Tibial artery (tissue), 4 donors: ENCODE measurements at regions not wholly inside any gene's neighbourhood (a gene's known extent, or its start where the extent isn't known, plus 50 kb on each side); places are given as distances from the start of the nearest gene placed in this dataset.

Experiments used
- DNase-seq, 2 donors: peaks; one replicate each; pipeline ENCODE4 v3.0.0-alpha.2; 2019
- H3K27ac ChIP-seq, 2 donors: fragments of 200-600 bp; sonication (generic) in 1 of 2; 1 replicate in 1 of 2; 2 replicates in 1 of 2; pipeline ENCODE4 v1.5.1; 2018 to 2019; ENCODE audit warnings: mild to moderate bottlenecking in 1 of 2
- H3K27me3 ChIP-seq, 2 donors: fragments of 200-600 bp; sonication (generic) in 1 of 2; one replicate each; pipeline versions ENCODE4 v1.5.1 to v1.6.0; 2016 to 2019
- H3K36me3 ChIP-seq, 3 donors: fragments of 200-600 bp; sonication (generic) in 2 of 3; one replicate each; pipeline ENCODE4 v1.5.1; 2016 to 2019; ENCODE audit warnings: mild to moderate bottlenecking in 2 of 3
- H3K4me1 ChIP-seq, 4 donors: fragments of 200-600 bp; sonication (generic) in 2 of 4; 1 replicate in 3 of 4; 2 replicates in 1 of 4; pipeline ENCODE4 v1.5.1; 2016 to 2019
- H3K4me3 ChIP-seq, 2 donors: fragments of 200-600 bp; sonication (generic) in 1 of 2; 1 replicate in 1 of 2; 2 replicates in 1 of 2; pipeline ENCODE4 v1.5.1; 2018 to 2019; ENCODE audit warnings: mild to moderate bottlenecking in 2 of 2
- H3K9me3 ChIP-seq, 3 donors: fragments of 200-600 bp; sonication (generic) in 1 of 3; one replicate each; pipeline ENCODE4 v1.5.1; 2016 to 2019
- CTCF ChIP-seq, 2 experiments: fragments of 200-600 bp in 1 of 2; fragments of 450-650 bp in 1 of 2; IDR thresholded peaks; one replicate each; pipeline ENCODE4 v1.5.1; 2017 to 2019; ENCODE audit warnings: antibody characterized with exemption in 2 of 2, mild to moderate bottlenecking in 1 of 2, moderate library complexity in 1 of 2
- intact Hi-C: fragments of 100-400 bp; cut with DNase I; formaldehyde crosslinking; loops from one replicate; pipeline ENCODE4 v1.15.0; 2023; ENCODE audit warnings: low total_unique reads

- no peak overlapping the region for H3K27ac ChIP-seq
- H3K36me3 ChIP-seq = no peaks in the 10 kb centered on the region
- TF ChIP-seq CTCF (IDR thresholded peaks at IDR 0.05) = no peak
- DNase-seq = no peak
- H3K4me1 ChIP-seq = no peaks in the 10 kb centered on the region
- no peaks in the 10 kb centered on the region for H3K9me3 ChIP-seq
- intact Hi-C loops = no loop called here
- no peak overlapping the region for H3K4me3 ChIP-seq
- H3K27me3 ChIP-seq = no peaks in the 10 kb centered on the region
Observed at GRCh38 chr21:24861471-24861870, 745.8 kb downstream of the MRPL39 start.

DNA sequence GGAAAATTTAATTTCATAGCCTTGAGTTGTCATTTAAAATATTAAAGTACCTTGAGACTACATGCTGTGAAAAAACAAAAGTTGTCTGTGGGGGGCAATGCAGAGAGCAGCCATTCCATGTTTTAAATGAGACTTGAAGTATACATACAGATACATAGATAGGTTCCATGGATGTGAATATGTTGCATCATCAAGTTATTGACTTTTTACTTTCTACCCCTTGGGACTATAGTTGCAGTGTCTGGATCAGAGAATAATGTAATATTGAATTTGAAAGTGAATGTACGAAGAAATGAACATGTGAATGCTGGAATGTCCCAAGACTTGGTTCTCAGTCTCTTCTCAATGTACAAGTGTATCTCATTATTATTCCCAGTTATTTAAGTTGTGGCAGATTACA, 751.0 kb downstream of the MRPL39 start:
- H3K27me3 ChIP-seq = no peaks in the 10 kb centered on the region
- intact Hi-C loops = no loop called here
- TF ChIP-seq CTCF (IDR thresholded peaks at IDR 0.05) = no peak
- H3K27ac ChIP-seq = no peak overlapping the region
- no peak for DNase-seq
- H3K36me3 ChIP-seq = no peaks in the 10 kb centered on the region
- no peaks in the 10 kb centered on the region for H3K9me3 ChIP-seq
- H3K4me1 ChIP-seq = no peaks in the 10 kb centered on the region
- no peak overlapping the region for H3K4me3 ChIP-seq

- no peak for TF ChIP-seq CTCF (IDR thresholded peaks at IDR 0.05)
- H3K36me3 ChIP-seq = no peaks in the 10 kb centered on the region
- no peaks in the 10 kb centered on the region for H3K4me1 ChIP-seq
- H3K9me3 ChIP-seq = no peaks in the 10 kb centered on the region
- H3K4me3 ChIP-seq = no peak overlapping the region
- intact Hi-C loops = no loop called here
- no peak overlapping the region for H3K27ac ChIP-seq
- H3K27me3 ChIP-seq = no peaks in the 10 kb centered on the region
- no peak for DNase-seq
Observed at GRCh38 chr21:24852610-24853195, 754.6 kb downstream of the MRPL39 start.

GRCh38 chr21:24850121-24850520, 757.2 kb downstream of the MRPL39 start:
- Histone ChIP-seq H3K27me3 (no peaks in the 10 kb centered on the region), H3K36me3 (no peaks in the 10 kb centered on the region), H3K27ac (no peak overlapping the region), H3K4me3 (no peak overlapping the region), H3K9me3 (no peaks in the 10 kb centered on the region), H3K4me1 (no peaks in the 10 kb centered on the region)
- TF ChIP-seq CTCF (IDR thresholded peaks at IDR 0.05) = no peak
- no peak for DNase-seq
- intact Hi-C loops = no loop called here

DNA sequence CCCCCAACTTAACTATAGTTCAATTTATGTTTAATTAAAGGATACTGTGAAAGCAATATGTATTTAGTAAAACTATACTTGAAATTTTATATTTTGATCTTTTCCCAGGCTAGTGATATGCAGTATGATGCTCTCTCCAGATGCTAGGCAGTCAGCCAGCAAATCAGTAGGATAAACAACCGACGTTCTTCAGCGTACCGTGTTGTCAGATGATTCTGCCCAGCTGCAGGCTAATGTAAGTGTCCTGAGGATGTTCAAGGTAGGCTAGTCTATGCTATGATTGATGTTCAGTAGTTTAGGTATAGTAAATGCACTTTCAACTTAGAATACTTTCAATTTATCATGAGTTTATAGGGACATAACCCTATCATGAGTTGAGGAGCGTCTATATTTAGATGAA, 762.6 kb downstream of the MRPL39 start:
- Histone ChIP-seq H3K4me3 (no peak overlapping the region), H3K36me3 (no peaks in the 10 kb centered on the region), H3K4me1 (no peaks in the 10 kb centered on the region), H3K27me3 (no peaks in the 10 kb centered on the region), H3K9me3 (no peaks in the 10 kb centered on the region), H3K27ac (no peak overlapping the region)
- intact Hi-C loops = no loop called here
- TF ChIP-seq CTCF (IDR thresholded peaks at IDR 0.05) = no peak
- DNase-seq = no peak

DNA sequence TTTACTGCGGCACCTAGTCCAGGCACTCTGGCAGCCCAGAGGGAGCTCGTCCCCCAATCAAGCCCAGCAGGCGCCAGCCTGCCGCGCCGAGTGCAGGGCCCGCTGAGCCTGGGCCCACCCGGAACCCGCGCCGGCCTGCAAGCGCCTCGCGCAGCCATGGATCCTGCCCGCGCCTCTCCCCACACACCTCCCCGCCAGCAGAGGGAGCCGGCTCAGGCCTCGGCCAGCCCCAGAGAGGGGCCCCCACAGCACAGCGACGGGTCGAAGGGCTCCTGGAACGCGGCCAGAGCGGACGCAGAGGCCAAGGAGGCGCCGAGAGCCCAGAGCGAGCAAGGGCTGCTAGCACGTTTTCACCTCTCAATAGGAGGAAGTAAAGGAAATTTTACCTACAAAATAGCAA, 767.0 kb downstream of the MRPL39 start:
- H3K9me3 ChIP-seq = no peaks in the 10 kb centered on the region
- H3K27me3 ChIP-seq = no peaks in the 10 kb centered on the region
- intact Hi-C loops = no loop called here
- H3K36me3 ChIP-seq = no peaks in the 10 kb centered on the region
- H3K4me1 ChIP-seq = no peaks in the 10 kb centered on the region
- H3K27ac ChIP-seq = no peak overlapping the region
- TF ChIP-seq CTCF (IDR thresholded peaks at IDR 0.05) = no peak
- DNase-seq = no peak
- no peak overlapping the region for H3K4me3 ChIP-seq
